ENCODE measurements at regions not wholly inside any gene's neighbourhood (a gene's known extent, or its start where the extent isn't known, plus 50 kb on each side); places are given as distances from the start of the nearest gene placed in this dataset.

DNA sequence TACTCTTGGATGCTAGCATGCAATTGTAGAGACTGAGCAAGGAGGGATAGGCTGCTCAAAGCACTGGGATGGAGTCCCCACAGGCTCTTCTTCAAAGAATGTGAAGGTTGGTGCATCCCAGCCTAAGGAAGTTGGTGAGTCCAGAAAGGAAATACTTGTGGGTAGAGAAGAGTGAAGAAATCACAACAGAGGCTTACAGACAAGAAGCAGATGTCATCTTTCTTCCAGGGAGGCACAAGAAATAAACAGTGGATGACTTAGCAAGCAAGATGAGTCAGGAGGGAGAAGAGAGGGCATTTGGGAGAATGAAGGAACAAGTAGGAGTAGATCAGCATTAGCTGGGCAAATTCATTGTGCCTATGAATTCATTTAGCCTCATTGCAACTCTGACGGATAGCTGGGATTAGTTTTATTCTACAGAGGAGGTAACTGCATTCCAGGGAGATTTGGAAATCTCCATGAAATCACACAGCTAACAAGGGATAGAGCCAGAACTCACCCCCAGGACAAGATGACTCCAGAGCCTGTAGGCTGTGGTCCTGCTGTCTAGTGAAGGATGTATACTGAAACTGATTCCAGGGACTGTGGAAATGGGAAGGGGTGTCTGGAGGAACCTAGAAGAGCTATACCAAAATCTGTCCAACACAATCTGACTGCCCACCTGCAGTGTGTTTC, 125.8 kb upstream of the SPTLC3 start:
- DNase-seq (ENCODE audit: extremely low read depth, low read depth): no peak
- no peak for TF ChIP-seq CTCF (IDR thresholded peaks at IDR 0.05; ENCODE audit: low read depth, low read length)

GRCh38 chr20:12883507-12883885, 125.3 kb upstream of the SPTLC3 start:
- TF ChIP-seq CTCF (IDR thresholded peaks at IDR 0.05; ENCODE audit: low read depth, low read length): no peak
- DNase-seq (ENCODE audit: extremely low read depth, low read depth): no peak

- TF ChIP-seq CTCF (IDR thresholded peaks at IDR 0.05; ENCODE audit: low read depth, low read length): no peak
Observed at GRCh38 chr20:12886618-12887363, 122.0 kb upstream of the SPTLC3 start.

GRCh38 chr20:12891643-12892042, 117.1 kb upstream of the SPTLC3 start:
- TF ChIP-seq CTCF (IDR thresholded peaks at IDR 0.05; ENCODE audit: low read depth, low read length): no peak
- no peak for DNase-seq (ENCODE audit: extremely low read depth, low read depth)

More at GRCh38 chr20:12886618-12887363, 122.0 kb upstream of the SPTLC3 start:
- no peak for DNase-seq (ENCODE audit: extremely low read depth, low read depth)

GRCh38 chr20:12893019-12893418, 115.8 kb upstream of the SPTLC3 start:
- no peak for DNase-seq (ENCODE audit: extremely low read depth, low read depth)

DNA sequence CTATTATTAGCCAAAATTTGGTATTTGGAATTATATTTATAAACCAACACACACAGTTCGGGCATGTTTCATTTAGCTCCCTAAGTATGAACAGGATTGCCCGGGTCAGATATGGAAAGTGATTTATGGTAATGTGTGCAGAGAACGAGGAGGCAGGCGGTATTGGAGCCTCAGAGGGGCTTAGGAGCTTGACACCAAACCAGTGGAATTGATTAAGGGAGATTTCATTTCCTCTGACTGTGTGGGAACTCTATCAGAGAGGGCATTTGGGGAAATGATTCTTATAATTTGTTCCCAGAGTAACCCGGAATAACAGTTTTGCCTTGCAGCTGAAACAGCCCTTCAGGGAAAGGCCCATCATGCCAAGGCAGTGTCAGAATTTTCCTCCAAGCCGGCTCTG, 115.1 kb upstream of the SPTLC3 start:
- no peak for DNase-seq (ENCODE audit: extremely low read depth, low read depth)
- no peak for TF ChIP-seq CTCF (IDR thresholded peaks at IDR 0.05; ENCODE audit: low read depth, low read length)

More at GRCh38 chr20:12893019-12893418, 115.8 kb upstream of the SPTLC3 start:
- TF ChIP-seq CTCF (IDR thresholded peaks at IDR 0.05; ENCODE audit: low read depth, low read length): no peak

DNA sequence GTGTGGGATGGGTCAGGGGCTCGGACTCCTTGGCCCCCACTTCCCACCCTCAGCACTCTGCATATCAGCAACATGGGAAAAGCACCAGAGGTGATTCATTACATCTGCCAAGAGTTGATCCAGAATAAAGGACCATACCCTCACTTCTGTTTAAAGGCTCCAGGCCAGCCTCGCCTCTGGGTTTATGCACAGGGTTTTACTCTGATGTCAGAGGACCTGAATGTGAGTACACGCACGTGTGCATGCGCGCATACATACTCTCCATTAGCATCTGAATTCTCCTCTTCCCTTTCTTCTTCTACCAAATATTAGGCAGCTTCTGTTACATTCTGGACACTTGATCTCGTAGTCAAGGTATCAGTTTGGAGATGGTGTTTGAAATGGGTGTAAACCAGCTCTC, 114.7 kb upstream of the SPTLC3 start:
- TF ChIP-seq CTCF (IDR thresholded peaks at IDR 0.05; ENCODE audit: low read depth, low read length): no peak
- DNase-seq (ENCODE audit: extremely low read depth, low read depth): no peak

Data from AG09319 (cell line).